WERI-Rb-1 (cell line): ENCODE measurements at regions not wholly inside any gene's neighbourhood (a gene's known extent, or its start where the extent isn't known, plus 50 kb on each side); places are given as distances from the start of the nearest gene placed in this dataset.

Experiments
- DNase-seq: peaks from one replicate; pipeline ENCODE4 v3.0.0-alpha.2; 2020
- H3K27ac ChIP-seq: fragments of 250-450 bp; sonication (Bioruptor Pico); 2 replicates; pipeline ENCODE4 v1.5.1; 2020; ENCODE audit warnings: mild to moderate bottlenecking, moderate library complexity
- H3K27me3 ChIP-seq: fragments of 250-450 bp; sonication (Bioruptor Pico); 2 replicates; pipeline ENCODE4 v1.5.1; 2021; ENCODE audit warnings: mild to moderate bottlenecking, low read depth, moderate library complexity; ENCODE audit not compliant: insufficient read depth, severe bottlenecking
- H3K36me3 ChIP-seq: fragments of 250-450 bp; sonication (Bioruptor Pico); 2 replicates; pipeline ENCODE4 v1.5.1; 2020; ENCODE audit warnings: mild to moderate bottlenecking, moderate library complexity
- H3K4me3 ChIP-seq: 2 replicates; pipeline ENCODE4 v1.5.1; 2011; ENCODE audit warnings: low read depth, mild to moderate bottlenecking, control low read depth, low read length
- H3K9me3 ChIP-seq: fragments of 250-450 bp; sonication (Bioruptor Pico); 2 replicates; pipeline ENCODE4 v1.5.1; 2021; ENCODE audit warnings: mild to moderate bottlenecking, moderate library complexity; ENCODE audit not compliant: severe bottlenecking
- TF ChIP-seq, protein P1 (sequence below): IDR thresholded peaks from 2 replicates; pipeline ENCODE4 v1.5.1; 2011; ENCODE audit warnings: low read depth, mild to moderate bottlenecking, control low read depth, inconsistent platforms, low read length

DNA sequence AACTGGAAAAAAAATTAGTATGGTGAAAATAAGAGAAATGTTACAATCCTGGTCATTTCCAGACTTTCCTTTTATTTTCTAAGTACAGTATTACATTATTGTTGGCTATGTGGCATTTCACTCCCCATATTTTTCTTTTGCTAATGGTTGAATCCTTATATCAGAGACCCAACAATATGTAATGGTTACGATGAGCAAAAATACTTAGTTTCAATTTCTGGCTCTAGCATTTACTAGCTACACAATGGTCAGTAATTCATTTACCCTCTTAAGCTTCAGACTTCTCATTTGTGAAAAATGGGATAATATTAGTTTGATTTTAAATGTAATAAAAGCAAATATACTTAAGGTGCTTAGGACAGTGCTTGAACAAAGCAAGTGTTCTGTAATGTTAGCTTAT lies 942.9 kb upstream of the PABPC4L start:
- no peak overlapping the region for H3K27ac ChIP-seq
- TF ChIP-seq, protein P1, sequence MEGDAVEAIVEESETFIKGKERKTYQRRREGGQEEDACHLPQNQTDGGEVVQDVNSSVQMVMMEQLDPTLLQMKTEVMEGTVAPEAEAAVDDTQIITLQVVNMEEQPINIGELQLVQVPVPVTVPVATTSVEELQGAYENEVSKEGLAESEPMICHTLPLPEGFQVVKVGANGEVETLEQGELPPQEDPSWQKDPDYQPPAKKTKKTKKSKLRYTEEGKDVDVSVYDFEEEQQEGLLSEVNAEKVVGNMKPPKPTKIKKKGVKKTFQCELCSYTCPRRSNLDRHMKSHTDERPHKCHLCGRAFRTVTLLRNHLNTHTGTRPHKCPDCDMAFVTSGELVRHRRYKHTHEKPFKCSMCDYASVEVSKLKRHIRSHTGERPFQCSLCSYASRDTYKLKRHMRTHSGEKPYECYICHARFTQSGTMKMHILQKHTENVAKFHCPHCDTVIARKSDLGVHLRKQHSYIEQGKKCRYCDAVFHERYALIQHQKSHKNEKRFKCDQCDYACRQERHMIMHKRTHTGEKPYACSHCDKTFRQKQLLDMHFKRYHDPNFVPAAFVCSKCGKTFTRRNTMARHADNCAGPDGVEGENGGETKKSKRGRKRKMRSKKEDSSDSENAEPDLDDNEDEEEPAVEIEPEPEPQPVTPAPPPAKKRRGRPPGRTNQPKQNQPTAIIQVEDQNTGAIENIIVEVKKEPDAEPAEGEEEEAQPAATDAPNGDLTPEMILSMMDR = no peak

GRCh38 chr4:135124196-135124595 lies 922.6 kb upstream of the PABPC4L start:
- TF ChIP-seq, protein P1 = no peak
- no peaks in the 10 kb centered on the region for H3K9me3 ChIP-seq

More for the DNA sequence above, 942.9 kb upstream of the PABPC4L start:
- Histone ChIP-seq H3K9me3 (no peaks in the 10 kb centered on the region), H3K36me3 (no peaks in the 10 kb centered on the region), H3K4me3 (no peak overlapping the region), H3K27me3 (no peaks in the 10 kb centered on the region)
- DNase-seq = no peak

GRCh38 chr4:135123632-135124031 lies 922.0 kb upstream of the PABPC4L start:
- H3K27ac ChIP-seq = no peak overlapping the region
- no peaks in the 10 kb centered on the region for H3K36me3 ChIP-seq
- no peak overlapping the region for H3K4me3 ChIP-seq
- no peak for DNase-seq
- no peaks in the 10 kb centered on the region for H3K27me3 ChIP-seq
- TF ChIP-seq, protein P1 = no peak
- no peaks in the 10 kb centered on the region for H3K9me3 ChIP-seq

More at GRCh38 chr4:135124196-135124595, 922.6 kb upstream of the PABPC4L start:
- H3K27ac ChIP-seq = no peak overlapping the region
- no peak overlapping the region for H3K4me3 ChIP-seq
- H3K36me3 ChIP-seq = no peaks in the 10 kb centered on the region
- no peaks in the 10 kb centered on the region for H3K27me3 ChIP-seq
- no peak for DNase-seq

GRCh38 chr4:135122457-135122856 lies 920.9 kb upstream of the PABPC4L start:
- TF ChIP-seq, protein P1 = no peak
- DNase-seq = peak; percentile 16

GRCh38 chr4:135120195-135120594 lies 918.6 kb upstream of the PABPC4L start:
- Histone ChIP-seq H3K27me3 (no peaks in the 10 kb centered on the region), H3K4me3 (no peak overlapping the region), H3K36me3 (no peaks in the 10 kb centered on the region), H3K27ac (no peak overlapping the region), H3K9me3 (no peaks in the 10 kb centered on the region)
- TF ChIP-seq, protein P1 = no peak
- DNase-seq = no peak

More at GRCh38 chr4:135122457-135122856, 920.9 kb upstream of the PABPC4L start:
- Histone ChIP-seq H3K36me3 (no peaks in the 10 kb centered on the region), H3K27me3 (no peaks in the 10 kb centered on the region), H3K27ac (no peak overlapping the region), H3K9me3 (no peaks in the 10 kb centered on the region), H3K4me3 (no peak overlapping the region)

DNA sequence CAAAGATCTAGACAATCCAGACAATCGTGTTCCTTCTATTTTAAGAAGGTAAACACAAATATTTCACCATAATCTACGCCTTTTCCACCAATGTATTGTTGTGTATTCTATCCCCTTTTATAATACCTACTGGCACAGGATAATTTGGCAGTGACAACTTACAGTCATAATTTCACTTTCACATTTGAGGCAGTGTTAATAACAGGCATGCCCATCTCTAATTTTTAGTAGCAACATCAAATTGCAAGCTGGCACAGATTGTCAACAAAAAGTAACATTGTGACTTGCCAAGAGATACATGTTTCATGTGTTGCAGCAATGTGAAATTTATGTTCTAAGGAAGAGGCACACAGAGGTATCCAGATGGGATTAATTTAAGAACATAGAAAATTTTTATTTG lies 912.5 kb upstream of the PABPC4L start:
- Histone ChIP-seq H3K36me3 (no peaks in the 10 kb centered on the region), H3K27me3 (no peaks in the 10 kb centered on the region), H3K9me3 (no peaks in the 10 kb centered on the region), H3K27ac (no peak overlapping the region), H3K4me3 (no peak overlapping the region)
- TF ChIP-seq, protein P1 = no peak
- no peak for DNase-seq
